HG03159 (cell line): ENCODE measurements at regions not wholly inside any gene's neighbourhood (a gene's known extent, or its start where the extent isn't known, plus 50 kb on each side); places are given as distances from the start of the nearest gene placed in this dataset.

Experiments
- ATAC-seq: cut with Tn5 transposase; IDR thresholded peaks from one replicate; pipeline ENCODE4 v1.9.1; 2021; ENCODE audit warnings: mild to moderate bottlenecking, moderate library complexity; ENCODE audit not compliant: unreplicated experiment

DNA sequence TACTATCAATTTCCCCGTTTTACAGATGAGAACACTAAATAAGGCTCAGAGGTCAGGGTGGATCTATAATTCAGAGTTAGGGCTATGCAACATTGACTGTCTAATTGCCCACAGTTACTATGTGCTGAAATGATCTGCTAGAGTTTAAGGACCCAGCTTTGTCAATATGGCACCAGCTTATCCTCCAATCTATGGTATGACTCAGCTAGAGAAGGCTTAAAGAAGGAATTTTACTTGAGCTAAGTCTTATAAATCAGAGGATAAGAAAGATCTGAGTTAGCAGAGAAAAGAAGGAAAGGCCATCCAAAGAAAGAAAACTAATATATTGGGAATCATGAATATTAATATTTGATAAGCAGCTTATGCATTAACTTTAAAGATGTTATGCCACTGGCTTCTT, 78.1 kb downstream of the ASB9 start:
- ATAC-seq, result no peak

DNA sequence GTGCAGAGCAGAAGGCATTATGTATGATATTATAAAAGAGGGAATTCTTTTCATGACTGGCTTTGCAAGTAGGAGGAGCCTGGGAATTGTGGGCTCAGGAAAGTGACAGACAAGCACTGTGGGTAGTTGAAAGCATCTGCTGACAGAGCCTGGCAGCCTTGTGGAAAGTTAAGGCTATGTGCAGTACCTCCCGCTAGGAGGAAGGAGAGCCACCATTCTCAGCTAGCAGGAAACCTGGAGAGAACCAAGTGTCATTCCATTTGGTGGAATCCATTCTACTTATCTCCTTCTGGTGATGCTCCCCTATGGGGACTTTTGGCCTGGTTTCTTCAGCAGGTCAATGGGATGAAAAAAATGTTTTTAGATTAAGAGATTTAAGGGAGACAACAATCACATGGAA, 81.8 kb downstream of the ASB9 start:
- ATAC-seq, result no peak

- no peak for ATAC-seq
Observed at GRCh38 chrX:15177316-15177715, 92.6 kb downstream of the ASB9 start.

- ATAC-seq, result no peak
Observed at GRCh38 chrX:15173411-15173810, 96.5 kb downstream of the ASB9 start.

DNA sequence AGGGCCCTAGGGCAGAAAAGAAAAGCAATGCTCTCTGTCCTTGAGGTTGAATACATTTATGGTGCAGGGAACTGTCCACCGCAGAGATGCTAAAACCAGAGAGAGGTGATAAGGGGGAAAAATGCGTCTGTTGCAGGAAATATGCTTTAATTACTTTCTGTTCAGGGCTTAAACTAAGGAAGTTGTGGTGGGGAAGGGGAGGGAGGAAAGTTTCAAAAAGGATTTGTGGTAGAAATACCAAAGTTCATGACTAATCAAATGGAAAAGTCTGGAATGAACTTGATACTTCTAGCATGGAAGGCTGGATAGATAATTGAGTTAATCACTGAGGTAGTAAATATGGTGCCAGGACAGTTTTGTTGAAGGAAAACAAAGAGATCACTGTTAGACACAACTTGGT, 99.0 kb downstream of the ASB9 start:
- no peak for ATAC-seq

- no peak for ATAC-seq
Observed at GRCh38 chrX:15167826-15168225, 102.1 kb downstream of the ASB9 start.

DNA sequence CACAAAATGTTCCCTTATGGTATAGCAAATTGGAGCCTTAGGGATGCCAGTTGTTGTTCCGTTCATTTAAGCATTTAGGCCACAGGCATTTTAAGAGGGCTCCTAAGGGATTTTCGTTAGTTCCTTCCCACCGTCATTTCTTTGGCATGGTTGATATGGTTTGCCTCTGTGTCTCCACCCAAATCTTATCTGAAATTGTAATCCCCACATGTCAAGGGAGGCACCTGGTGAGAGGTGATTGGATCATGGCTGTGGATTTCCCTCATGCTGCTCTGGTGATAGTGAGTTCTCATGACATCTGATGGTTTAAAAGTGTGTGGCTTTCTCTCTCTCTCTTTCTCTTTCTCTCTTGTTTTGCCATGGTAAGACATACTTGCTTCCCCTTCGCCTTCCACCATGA, 104.1 kb downstream of the ASB9 start:
- no peak for ATAC-seq

- no peak for ATAC-seq
Observed at GRCh38 chrX:15163131-15163530, 106.8 kb downstream of the ASB9 start.

GRCh38 chrX:15160558-15161095, 109.3 kb downstream of the ASB9 start:
- ATAC-seq, result peak; percentile 58

DNA sequence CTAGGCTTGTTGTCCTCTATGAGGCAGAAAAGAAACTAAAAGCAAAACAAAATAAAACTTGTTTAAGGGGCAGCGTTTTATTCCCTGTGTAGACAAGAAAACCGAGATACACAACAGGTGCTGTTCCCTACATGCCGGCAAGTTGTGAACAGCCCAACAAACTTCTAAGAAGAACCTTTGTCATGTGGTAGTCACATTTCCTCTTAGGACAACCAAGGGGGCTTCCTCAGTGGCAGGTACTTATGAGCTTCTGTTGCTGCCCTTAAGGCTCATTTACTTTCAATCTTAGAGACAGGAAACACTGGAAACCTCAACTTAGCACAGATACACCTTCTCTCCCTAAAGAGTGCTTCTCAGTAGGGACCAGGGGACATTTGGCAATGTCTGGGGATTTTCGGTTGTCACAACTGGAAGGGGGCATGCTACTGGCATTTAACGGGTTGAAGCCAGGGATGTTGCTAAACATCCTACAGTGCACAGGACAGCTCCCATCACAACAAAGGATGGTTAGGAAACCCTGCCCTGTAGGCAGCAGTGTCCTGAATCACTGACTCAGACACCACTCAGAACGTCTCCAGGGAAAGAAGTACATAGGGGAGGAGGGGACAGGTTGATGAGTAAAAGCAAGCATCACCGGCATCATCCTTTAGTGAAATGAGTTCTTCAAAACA, 111.0 kb downstream of the ASB9 start:
- ATAC-seq, result peak; percentile 62

- peak; percentile 4 for ATAC-seq
Observed at GRCh38 chrX:15158350-15158735, 111.5 kb downstream of the ASB9 start.

GRCh38 chrX:15157624-15158023, 112.3 kb downstream of the ASB9 start:
- ATAC-seq, result no peak

DNA sequence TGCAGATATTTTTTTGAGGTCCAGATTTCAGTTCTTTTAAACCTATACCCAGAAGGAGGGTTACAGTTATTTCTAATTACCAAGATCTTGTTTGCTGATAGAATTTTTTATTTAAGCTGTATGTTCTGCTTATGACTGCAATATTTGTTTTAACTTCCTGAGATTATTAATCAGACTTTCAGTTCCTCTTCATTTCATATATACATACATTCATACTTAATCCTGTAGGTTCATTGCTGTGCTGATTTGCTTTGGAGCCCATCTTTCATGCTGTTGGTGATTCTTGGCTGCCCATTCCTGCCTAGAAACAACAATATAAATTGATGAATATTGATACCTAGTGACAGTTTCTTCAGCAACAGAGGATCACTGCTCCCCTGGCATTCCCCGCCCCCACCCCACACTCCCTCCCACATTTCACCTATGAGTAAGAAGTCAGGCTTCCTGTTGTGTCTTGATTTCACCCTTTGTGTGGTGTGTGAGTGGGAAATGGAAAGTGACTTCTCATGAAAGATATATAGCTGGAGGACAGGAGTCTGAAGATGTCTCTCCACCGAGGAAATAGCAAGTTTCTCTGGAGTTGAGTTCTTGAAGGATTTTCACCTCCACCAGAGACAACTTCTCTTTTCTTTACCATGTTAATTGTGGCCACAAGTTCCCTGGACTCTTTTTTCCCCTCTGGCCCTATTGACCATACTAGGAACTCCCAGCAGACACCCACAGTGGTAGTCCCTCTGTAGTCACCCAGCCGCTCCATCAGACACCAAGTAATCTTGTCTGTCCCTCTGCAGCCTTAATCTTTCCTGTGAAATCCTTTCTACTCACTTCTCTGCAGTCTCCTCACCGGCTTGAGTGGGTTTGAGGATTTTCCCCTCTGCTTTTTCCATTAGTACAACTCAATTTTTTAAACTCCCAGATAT, 118.4 kb downstream of the ASB9 start:
- peak; percentile 83 for ATAC-seq

- peak; percentile 31 for ATAC-seq
Observed at GRCh38 chrX:15150586-15150985, 119.3 kb downstream of the ASB9 start.

GRCh38 chrX:15146515-15146914, 123.4 kb downstream of the ASB9 start:
- ATAC-seq, result no peak

- no peak for ATAC-seq
Observed at GRCh38 chrX:15143825-15144121, 126.1 kb downstream of the ASB9 start.

DNA sequence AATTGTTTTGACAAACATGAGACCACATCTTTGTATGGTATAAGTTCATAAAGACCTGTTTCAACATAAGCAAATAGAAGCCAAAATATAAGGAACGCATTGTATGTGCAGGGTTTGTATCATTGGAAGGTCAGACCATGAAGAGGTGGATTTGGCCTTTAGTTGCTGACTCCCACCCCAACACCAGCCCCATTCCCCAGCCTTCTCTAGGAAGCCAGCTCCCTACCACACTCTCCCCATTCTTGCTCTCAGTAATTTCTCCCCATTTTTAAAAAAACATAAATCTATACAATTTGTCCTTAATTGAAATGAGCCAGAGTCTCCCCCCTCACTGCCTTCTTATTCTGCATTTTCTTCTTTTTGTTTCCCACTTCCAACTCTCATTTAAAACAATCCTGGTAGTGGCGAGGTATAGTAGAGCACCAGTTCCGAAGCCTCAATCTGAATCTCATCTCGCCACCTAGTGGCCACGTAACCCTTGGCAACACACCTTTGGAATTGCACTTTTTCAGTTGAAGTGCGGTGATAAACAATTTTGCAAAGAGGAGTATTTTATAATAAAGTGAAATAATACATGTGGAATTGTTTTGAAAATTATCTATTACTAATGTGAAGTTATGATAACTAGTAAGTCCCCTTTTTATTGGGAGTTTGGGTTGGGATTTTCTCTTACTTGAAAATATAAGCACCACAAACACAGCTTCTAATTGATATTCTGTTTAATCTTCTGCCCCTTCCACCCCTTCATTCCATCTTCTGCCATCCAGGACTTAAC, 126.6 kb downstream of the ASB9 start:
- ATAC-seq, result peak; percentile 84

DNA sequence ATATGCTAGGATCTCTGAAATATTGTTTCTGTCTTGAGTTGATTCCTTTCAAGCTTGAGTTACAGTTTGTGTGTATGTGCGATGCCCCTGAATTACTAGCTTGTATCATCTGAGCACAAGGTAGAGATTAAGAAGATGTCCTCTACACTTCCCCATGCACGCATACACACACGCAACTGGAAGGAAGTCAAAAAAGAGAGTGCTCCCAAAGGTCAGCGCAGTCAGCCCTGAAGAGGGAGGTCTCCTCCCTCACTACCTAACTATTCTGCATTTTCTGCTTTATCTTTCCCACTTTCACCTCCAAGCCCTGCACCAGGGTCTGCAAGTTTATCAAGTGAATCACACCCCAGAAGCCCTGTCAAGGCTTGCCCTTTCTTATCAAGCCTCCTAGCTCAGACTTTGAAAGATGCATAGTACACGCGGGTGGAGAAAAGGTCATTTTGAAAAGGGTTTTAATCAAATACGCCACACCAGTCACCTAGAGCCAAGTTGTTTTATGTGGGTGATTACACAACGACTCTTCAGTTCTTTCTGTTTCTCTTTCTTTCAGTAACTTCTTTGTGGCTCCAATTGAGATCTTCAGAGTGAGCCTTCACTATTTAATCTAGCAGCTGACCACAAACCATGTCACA, 127.7 kb downstream of the ASB9 start:
- no peak for ATAC-seq

DNA sequence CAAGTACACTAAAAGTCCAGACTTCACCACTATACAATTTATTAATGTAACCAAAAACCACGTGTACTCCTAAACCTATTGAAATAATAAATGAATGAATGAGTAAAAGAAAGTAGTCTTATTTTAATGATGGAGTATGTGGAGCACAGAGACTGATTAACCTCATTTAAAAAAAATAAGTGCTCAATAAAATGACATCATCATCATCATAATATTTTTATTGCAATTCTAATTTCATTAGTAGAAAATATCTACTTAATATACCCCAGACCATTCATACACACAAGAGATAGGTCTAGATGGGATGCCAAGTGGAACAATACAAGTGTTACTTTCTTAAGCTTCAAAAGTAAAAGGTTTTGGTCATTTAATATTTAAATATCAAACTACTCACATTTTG, 133.1 kb downstream of the ASB9 start:
- ATAC-seq, result no peak

DNA sequence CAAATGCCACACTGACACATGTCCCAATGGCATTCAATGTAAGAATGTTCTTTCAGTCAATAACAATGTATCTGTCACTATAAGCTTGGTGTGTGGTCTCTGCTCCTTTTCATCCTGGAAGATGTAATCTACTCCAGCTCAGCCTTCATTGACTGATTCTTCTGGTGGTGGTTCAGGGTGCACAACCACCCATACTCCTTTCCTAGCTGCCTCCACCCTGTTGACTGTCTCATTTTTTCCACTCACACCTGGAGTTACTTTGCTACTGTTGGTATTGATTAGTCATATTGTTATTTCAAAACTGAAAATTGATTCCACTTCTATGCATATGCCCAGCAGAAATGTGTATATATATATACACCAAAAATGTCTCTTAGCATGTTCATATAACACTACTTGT, 140.5 kb downstream of the ASB9 start:
- ATAC-seq, result no peak

DNA sequence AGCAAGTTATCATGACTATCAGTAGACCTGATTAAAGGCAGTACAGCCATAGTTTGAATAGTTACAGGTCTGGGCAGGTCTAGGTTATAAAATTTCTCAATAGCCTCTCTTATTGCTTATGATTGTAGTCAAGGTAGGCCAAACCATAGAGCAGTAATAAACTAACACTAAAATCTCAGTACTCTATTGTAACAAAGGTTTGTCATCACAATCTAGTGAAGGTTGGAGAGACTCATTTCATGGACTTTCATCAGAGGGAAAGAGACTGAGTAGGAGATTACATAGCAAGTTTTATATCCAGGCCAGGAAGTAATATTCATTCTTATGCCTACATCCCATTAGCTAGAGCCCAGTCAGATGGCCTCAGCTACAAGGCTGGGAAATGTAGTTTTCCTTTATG, 141.0 kb downstream of the ASB9 start:
- ATAC-seq, result no peak
